Stomach (tissue), 8 donors: ENCODE measurements at regions not wholly inside any gene's neighbourhood (a gene's known extent, or its start where the extent isn't known, plus 50 kb on each side); places are given as distances from the start of the nearest gene placed in this dataset.

ENCODE experiments used
- DNase-seq, 2 donors: peaks; one replicate each; pipeline versions ENCODE4 v3.0.0 to v3.0.0-alpha.2; 2013 to 2019
- H3K27ac ChIP-seq, 5 donors: fragments of 200-600 bp in 4 of 5; sonication (generic) in 4 of 5; one replicate each; pipeline ENCODE4 v1.5.1; 2013 to 2019; ENCODE audit warnings: mild to moderate bottlenecking in 1 of 5, moderate library complexity in 1 of 5
- H3K27me3 ChIP-seq, 3 donors: fragments of 200-600 bp; sonication (generic); one replicate each; pipeline ENCODE4 v1.5.1; 2017 to 2019; ENCODE audit warnings: mixed run types in 1 of 3
- H3K36me3 ChIP-seq, 4 donors: fragments of 200-600 bp; sonication (generic); 1 replicate in 3 of 4; 2 replicates in 1 of 4; pipeline ENCODE4 v1.5.1; 2016 to 2019
- H3K4me1 ChIP-seq, 4 donors: fragments of 200-600 bp; sonication (generic); one replicate each; pipeline ENCODE4 v1.5.1; 2016 to 2019
- H3K4me3 ChIP-seq, 4 donors: fragments of 200-600 bp; sonication (generic) in 3 of 4; one replicate each; pipeline ENCODE4 v1.5.1; 2016 to 2019; ENCODE audit warnings: mild to moderate bottlenecking in 1 of 4
- H3K9me3 ChIP-seq, 4 donors: fragments of 200-600 bp; sonication (generic); one replicate each; pipeline ENCODE4 v1.5.1; 2016 to 2019
- CTCF ChIP-seq, 7 experiments: fragments of 450-650 bp in 4 of 7; fragments of 200-600 bp in 3 of 7; sonication (generic) in 3 of 7; IDR thresholded peaks; one replicate each; pipeline ENCODE4 v1.5.1; 2016 to 2019; ENCODE audit warnings: antibody characterized with exemption in 7 of 7, control low read depth in 2 of 7, mild to moderate bottlenecking in 1 of 7
- EP300 ChIP-seq: sonication (generic); formaldehyde crosslinking; IDR thresholded peaks from one replicate; pipeline ENCODE4 v1.6.1; 2017; ENCODE audit warnings: antibody characterized with exemption
- POLR2A ChIP-seq, 4 donors: fragments of 450-650 bp; IDR thresholded peaks; one replicate each; pipeline ENCODE4 v1.6.1; 2016; ENCODE audit warnings: antibody characterized with exemption in 4 of 4, control low read depth in 2 of 4, mild to moderate bottlenecking in 1 of 4, moderate library complexity in 1 of 4
- POLR2AphosphoS5 ChIP-seq, 3 donors: sonication (generic); formaldehyde crosslinking; IDR thresholded peaks; one replicate each; pipeline ENCODE4 v1.6.1; 2016; ENCODE audit warnings: antibody characterized with exemption in 3 of 3
- WGBS, 5 donors: extraction: QIAGEN DNeasy Blood & Tissue Kit in 3 of 5; methylation state at CpG; one replicate each; pipeline versions ENCODE4 v1.1.5 to v1.1.7; 2013 to 2018; 5-methylcytosine and 5-hydroxymethylcytosine counted together
- intact Hi-C: fragments of 100-400 bp; cut with DNase I; formaldehyde crosslinking; loops from one replicate; pipeline ENCODE4 v1.15.1; 2023; ENCODE audit warnings: low total_unique reads
- donor health status: healthy with polysubstance abuse.
- donor health status: Bipolar disorder and iron deficiency.
- donor health status: healthy.

- Histone ChIP-seq H3K27ac (no peak overlapping the region), H3K36me3 (no peaks in the 10 kb centered on the region), H3K9me3 (peaks cover 0 to 6% (median 2%) of the 10 kb centered on the region in 4 donors), H3K27me3 (no peaks in the 10 kb centered on the region), H3K4me1 (no peaks in the 10 kb centered on the region), H3K4me3 (no peak overlapping the region)
- no peak for DNase-seq
- no peak for TF ChIP-seq EP300
- TF ChIP-seq POLR2AphosphoS5 (IDR thresholded peaks at IDR 0.05) = no peak
- TF ChIP-seq CTCF (IDR thresholded peaks at IDR 0.05) = no peak
- TF ChIP-seq POLR2A (IDR thresholded peaks at IDR 0.05) = no peak
- intact Hi-C loops = no loop called here
Measured at GRCh38 chr18:75959150-75959549, 531.6 kb upstream of the SMIM21 start.

- WGBS, 5 donors = 79 to 96% (median 83%) methylated on average over 1 of the region's 1 CpG
- Histone ChIP-seq H3K4me3 (no peak overlapping the region), H3K9me3 (peaks cover 0 to 6% (median 2%) of the 10 kb centered on the region in 4 donors), H3K27me3 (no peaks in the 10 kb centered on the region), H3K4me1 (no peaks in the 10 kb centered on the region), H3K36me3 (no peaks in the 10 kb centered on the region), H3K27ac (no peak overlapping the region)
- intact Hi-C loops = no loop called here
- no peak for TF ChIP-seq CTCF (IDR thresholded peaks at IDR 0.05)
- no peak for DNase-seq
Measured at GRCh38 chr18:75958683-75959082, 531.2 kb upstream of the SMIM21 start.

- 75 to 88% (median 85%) methylated on average over 4 to 5 of the region's 5 CpGs for WGBS, 5 donors
- no peaks in the 10 kb centered on the region for H3K4me1 ChIP-seq
Measured at GRCh38 chr18:75945265-75945933, 517.9 kb upstream of the SMIM21 start.

GRCh38 chr18:75937306-75937705, 509.8 kb upstream of the SMIM21 start:
- Histone ChIP-seq H3K9me3 (peaks cover 0 to 10% (median 6%) of the 10 kb centered on the region in 4 donors), H3K27me3 (no peaks in the 10 kb centered on the region), H3K27ac (no peak overlapping the region), H3K36me3 (no peaks in the 10 kb centered on the region), H3K4me3 (no peak overlapping the region), H3K4me1 (no peaks in the 10 kb centered on the region)
- intact Hi-C loops = no loop called here
- 26 to 35% (median 27%) methylated on average over 2 of the region's 2 CpGs for WGBS, 5 donors
- no peak for DNase-seq
- TF ChIP-seq CTCF (IDR thresholded peaks at IDR 0.05) = no peak
- TF ChIP-seq EP300 = no peak
- TF ChIP-seq POLR2AphosphoS5 (IDR thresholded peaks at IDR 0.05) = no peak
- TF ChIP-seq POLR2A (IDR thresholded peaks at IDR 0.05) = no peak

More at GRCh38 chr18:75945265-75945933, 517.9 kb upstream of the SMIM21 start:
- intact Hi-C loops = no loop called here
- H3K27ac ChIP-seq = no peak overlapping the region
- no peak for DNase-seq
- no peaks in the 10 kb centered on the region for H3K27me3 ChIP-seq
- no peak overlapping the region for H3K4me3 ChIP-seq
- H3K36me3 ChIP-seq = no peaks in the 10 kb centered on the region
- peaks cover 0 to 25% (median 13%) of the 10 kb centered on the region in 4 donors for H3K9me3 ChIP-seq
- TF ChIP-seq EP300 = no peak
- no peak for TF ChIP-seq CTCF (IDR thresholded peaks at IDR 0.05)
- no peak for TF ChIP-seq POLR2A (IDR thresholded peaks at IDR 0.05)
- no peak for TF ChIP-seq POLR2AphosphoS5 (IDR thresholded peaks at IDR 0.05)
